K562 (cell line): ENCODE measurements at regions not wholly inside any gene's neighbourhood (a gene's known extent, or its start where the extent isn't known, plus 50 kb on each side); places are given as distances from the start of the nearest gene placed in this dataset.

Source experiments
- ATAC-seq: fragments of 200-7000 bp; cut with Tn5 transposase; 3 replicates; pipeline ENCODE4 v1.9.1; 2020; ENCODE audit warnings: moderate library complexity
- BruUV-seq: library from RNA; stranded (reverse); fragments of 400-500 nt; replicated peaks from 2 replicates; lab custom pipeline; 2021; lab: Mats Ljungman, UMichigan
- CTCF ChIA-PET: fragments of 300-600 bp; formaldehyde crosslinking; extraction: SDS; loops from one replicate; lab custom pipeline; 2021; ENCODE audit warnings: low intra/inter-chr PET ratio; lab: Yijun Ruan, JAX
- POLR2A ChIA-PET: fragments of 300-600, 350-650 bp; sonication (Branson Sonifier 250); formaldehyde crosslinking; extraction: SDS; loops from one replicate; lab custom pipeline; 2021; ENCODE audit warnings: antibody characterized with exemption, inconsistent platforms; lab: Yijun Ruan, JAX
- DNase-seq, 4 experiments: peaks; one replicate each; pipeline versions ENCODE4 v3.0.0 to v3.0.0-alpha.2; 2011 to 2018; ENCODE audit warnings: low spot score in 3 of 4, mixed read lengths in 3 of 4; ENCODE audit errors: extremely low read depth in 1 of 4
- FAIRE-seq: peaks from 2 replicates; lab custom pipeline; 2011; peaks lifted over from hg19 to GRCh38; lab: Jason Lieb, UNC
- H2AFZ ChIP-seq: 2 replicates; pipeline ENCODE4 v1.6.0; 2011; ENCODE audit warnings: low read depth, low read length, control low read depth, inconsistent platforms
- H3K27ac ChIP-seq: fragments of 200-600 bp; 3 replicates; pipeline ENCODE4 v1.8.0; 2011; ENCODE audit warnings: low read depth, mild to moderate bottlenecking, control low read depth, inconsistent platforms, low read length, moderate library complexity, mixed read lengths; ENCODE audit errors: extremely low read depth
- H3K27me3 ChIP-seq, 2 experiments: fragments of 300-600 bp in 1 of 2; 2 replicates in 1 of 2; 3 replicates in 1 of 2; pipeline versions ENCODE4 v1.6.0 to v1.8.0; 2011; ENCODE audit warnings: inconsistent platforms in 2 of 2, low read length in 2 of 2, mild to moderate bottlenecking in 1 of 2, mixed read lengths in 1 of 2, moderate library complexity in 1 of 2; ENCODE audit not compliant: control insufficient read depth in 2 of 2, insufficient read depth in 2 of 2
- H3K36me3 ChIP-seq: fragments of 300-600 bp; 3 replicates; pipeline ENCODE4 v1.8.0; 2011; ENCODE audit warnings: mild to moderate bottlenecking, low read length, inconsistent platforms; ENCODE audit not compliant: control insufficient read depth, insufficient read depth
- H3K4me1 ChIP-seq, 2 experiments: fragments of 200-600 bp in 1 of 2; replicated peaks in 1 of 2; 2 replicates in 1 of 2; 3 replicates in 1 of 2; pipeline versions ENCODE4 v1.5.1 to v1.8.0; 2011; ENCODE audit warnings: inconsistent platforms in 2 of 2, low read length in 2 of 2, mild to moderate bottlenecking in 1 of 2, mixed read lengths in 1 of 2, moderate library complexity in 1 of 2; ENCODE audit not compliant: control insufficient read depth in 2 of 2, insufficient read depth in 2 of 2
- H3K4me2 ChIP-seq: 2 replicates; pipeline ENCODE4 v1.6.1; 2011; ENCODE audit warnings: low read length, control low read depth, inconsistent platforms, mixed read lengths; ENCODE audit not compliant: insufficient read depth
- H3K4me3 ChIP-seq: fragments of 200-600 bp; sonication (generic), shearing (Covaris generic); 2 replicates; pipeline ENCODE4 v1.5.1; 2016; ENCODE audit warnings: control low read depth, inconsistent platforms
- H3K79me2 ChIP-seq: fragments of 200-600 bp; 3 replicates; pipeline ENCODE4 v1.8.0; 2011; ENCODE audit warnings: low read length, inconsistent platforms; ENCODE audit not compliant: control insufficient read depth, insufficient read depth
- H3K9ac ChIP-seq, 2 experiments: 2 replicates each; pipeline versions ENCODE4 v1.6.0 to v1.6.1; 2011; ENCODE audit warnings: low read depth in 2 of 2, low read length in 2 of 2, control low read depth in 1 of 2, inconsistent platforms in 1 of 2, mild to moderate bottlenecking in 1 of 2, mixed read lengths in 1 of 2; ENCODE audit not compliant: insufficient read depth in 1 of 2
- H3K9me1 ChIP-seq: one replicate; pipeline ENCODE4 v1.6.0; 2011; ENCODE audit warnings: inconsistent platforms, mild to moderate bottlenecking, low read length, moderate library complexity; ENCODE audit not compliant: control insufficient read depth, insufficient read depth
- H3K9me3 ChIP-seq: replicated peaks from 2 replicates; pipeline ENCODE4 v1.5.1; 2011; ENCODE audit warnings: low read depth, low read length, inconsistent platforms; ENCODE audit not compliant: control insufficient read depth, insufficient read depth
- H4K20me1 ChIP-seq: replicated peaks from 2 replicates; pipeline ENCODE4 v1.6.1; 2011; ENCODE audit warnings: low read length, inconsistent platforms, mixed read lengths; ENCODE audit not compliant: control insufficient read depth, insufficient read depth
- CSDE1 ChIP-seq, 2 experiments: fragments of 450-650 bp; IDR thresholded peaks; 2 replicates each; pipeline ENCODE4 v1.6.1; 2016; ENCODE audit warnings: mild to moderate bottlenecking in 1 of 2
- NFIX ChIP-seq: fragments of 250-450 bp; sonication (Bioruptor Pico); IDR thresholded peaks from 2 replicates; pipeline ENCODE4 v1.4.0; 2020; ENCODE audit warnings: low read depth, mild to moderate bottlenecking, moderate library complexity
- PCBP1 ChIP-seq: fragments of 200-400 bp; formaldehyde crosslinking; IDR thresholded peaks from 2 replicates; pipeline ENCODE4 v1.6.1; 2018; ENCODE audit warnings: mild to moderate bottlenecking, low read depth, low read length; ENCODE audit not compliant: poor library complexity, severe bottlenecking
- RBM15 ChIP-seq: fragments of 200-400 bp; formaldehyde crosslinking; IDR thresholded peaks from 2 replicates; pipeline ENCODE4 v1.6.1; 2018; ENCODE audit warnings: mild to moderate bottlenecking, low read length, moderate library complexity; ENCODE audit not compliant: insufficient read depth
- ZNF140 ChIP-seq: fragments of 250-450 bp; sonication (Bioruptor Pico); IDR thresholded peaks from 2 replicates; pipeline ENCODE4 v1.8.0; 2021; ENCODE audit warnings: moderate library complexity, mild to moderate bottlenecking, inconsistent platforms
- ZNF57 ChIP-seq: fragments of 450-650 bp; formaldehyde crosslinking; IDR thresholded peaks from 2 replicates; pipeline ENCODE4 v1.4.0; 2020; ENCODE audit warnings: mild to moderate bottlenecking, moderate library complexity
- WGBS: fragments of 100-300 bp; shearing (Covaris generic); methylation state at CpG from one replicate; pipeline ENCODE4 v1.1.6; 2016; ENCODE audit warnings: low coverage, mixed read lengths; ENCODE audit not compliant: insufficient coverage; ENCODE audit errors: missing lambda C conversion rate; 5-methylcytosine and 5-hydroxymethylcytosine counted together
- in situ Hi-C: fragments of 300-500 bp; cut with MboI; formaldehyde crosslinking; loops from 4 replicates; pipeline ENCODE4 v1.15.0; 2018; ENCODE audit warnings: inconsistent platforms, mixed read lengths
- intact Hi-C: fragments of 100-400 bp; cut with micrococcal nuclease; formaldehyde crosslinking; loops from 2 replicates; pipeline ENCODE4 v1.14.2; 2022
- TF ChIP-seq, protein P1 (sequence below): fragments of 450-650 bp; IDR thresholded peaks from 2 replicates; pipeline ENCODE4 v1.6.1; 2016; ENCODE audit warnings: low read depth, mild to moderate bottlenecking, moderate library complexity
- TF ChIP-seq, protein P2 (sequence below): fragments of 450-650 bp; formaldehyde crosslinking; IDR thresholded peaks from 2 replicates; pipeline ENCODE4 v1.4.0; 2020; ENCODE audit warnings: mild to moderate bottlenecking, moderate library complexity

DNA sequence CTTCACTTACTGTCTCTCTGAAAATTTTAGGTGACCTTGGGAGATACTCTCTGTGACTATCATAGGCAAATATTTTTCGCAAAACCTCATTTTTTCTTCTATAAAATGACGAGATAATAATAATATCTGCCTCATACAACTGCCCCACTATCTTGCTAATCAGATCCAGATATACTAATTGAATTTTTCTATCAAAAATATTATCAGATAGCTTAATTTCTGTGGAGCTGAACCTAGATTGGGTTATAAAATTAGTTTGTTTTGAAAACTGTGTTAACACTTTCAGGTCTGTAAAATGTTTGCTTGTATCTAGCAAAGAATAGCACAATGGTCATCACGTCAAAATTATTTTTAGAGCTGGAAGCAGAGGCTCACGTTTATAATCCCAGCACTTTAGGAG lies 486.7 kb upstream of the LRRN3 start:
- DNase-seq (no peak), FAIRE-seq (no peak), ATAC-seq (no peak)
- BruUV-seq: no TSS peak
- under 1% methylated on average over 4 of the region's 4 CpGs for WGBS
- in situ Hi-C loops: no loop called here
- H3K9ac ChIP-seq: no peak overlapping the region
- CTCF ChIA-PET: no interaction called here
- H3K27me3 ChIP-seq: no peaks in the 10 kb centered on the region
- no peaks in the 10 kb centered on the region for H4K20me1 ChIP-seq
- intact Hi-C loops: no loop called here
- H3K4me1 ChIP-seq: no peaks in the 10 kb centered on the region
- no peak for TF ChIP-seq ZNF57 (CRISPR knock-in tag)
- no peak for TF ChIP-seq ZNF140
- TF ChIP-seq NFIX (CRISPR knock-in tag): no peak
- TF ChIP-seq RBM15: no peak
- TF ChIP-seq, protein P1, sequence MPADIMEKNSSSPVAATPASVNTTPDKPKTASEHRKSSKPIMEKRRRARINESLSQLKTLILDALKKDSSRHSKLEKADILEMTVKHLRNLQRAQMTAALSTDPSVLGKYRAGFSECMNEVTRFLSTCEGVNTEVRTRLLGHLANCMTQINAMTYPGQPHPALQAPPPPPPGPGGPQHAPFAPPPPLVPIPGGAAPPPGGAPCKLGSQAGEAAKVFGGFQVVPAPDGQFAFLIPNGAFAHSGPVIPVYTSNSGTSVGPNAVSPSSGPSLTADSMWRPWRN: no peak
- TF ChIP-seq PCBP1: no peak
- TF ChIP-seq CSDE1 (IDR thresholded peaks at IDR 0.05): no peak
- TF ChIP-seq, protein P2, sequence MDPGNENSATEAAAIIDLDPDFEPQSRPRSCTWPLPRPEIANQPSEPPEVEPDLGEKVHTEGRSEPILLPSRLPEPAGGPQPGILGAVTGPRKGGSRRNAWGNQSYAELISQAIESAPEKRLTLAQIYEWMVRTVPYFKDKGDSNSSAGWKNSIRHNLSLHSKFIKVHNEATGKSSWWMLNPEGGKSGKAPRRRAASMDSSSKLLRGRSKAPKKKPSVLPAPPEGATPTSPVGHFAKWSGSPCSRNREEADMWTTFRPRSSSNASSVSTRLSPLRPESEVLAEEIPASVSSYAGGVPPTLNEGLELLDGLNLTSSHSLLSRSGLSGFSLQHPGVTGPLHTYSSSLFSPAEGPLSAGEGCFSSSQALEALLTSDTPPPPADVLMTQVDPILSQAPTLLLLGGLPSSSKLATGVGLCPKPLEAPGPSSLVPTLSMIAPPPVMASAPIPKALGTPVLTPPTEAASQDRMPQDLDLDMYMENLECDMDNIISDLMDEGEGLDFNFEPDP: no peak
- H3K36me3 ChIP-seq: no peaks in the 10 kb centered on the region
- H3K9me1 ChIP-seq: no peaks in the 10 kb centered on the region
- H3K4me3 ChIP-seq: no peak overlapping the region
- POLR2A ChIA-PET: no interaction called here
- no peak overlapping the region for H2AFZ ChIP-seq
- H3K9me3 ChIP-seq: no peaks in the 10 kb centered on the region
- no peak overlapping the region for H3K4me2 ChIP-seq
- no peak overlapping the region for H3K27ac ChIP-seq
- no peaks in the 10 kb centered on the region for H3K79me2 ChIP-seq
